Hematopoietic multipotent progenitor cell treated with erythropoietin and hydrocortisone succinate and interleukin-3 and kit ligand, for 17 days (in vitro differentiated cells): ENCODE measurements at regions not wholly inside any gene's neighbourhood (a gene's known extent, or its start where the extent isn't known, plus 50 kb on each side); places are given as distances from the start of the nearest gene placed in this dataset.

Experiments
- DNase-seq: peaks from one replicate; pipeline ENCODE4 v3.0.0-alpha.2; 2015; ENCODE audit warnings: low spot score

DNA sequence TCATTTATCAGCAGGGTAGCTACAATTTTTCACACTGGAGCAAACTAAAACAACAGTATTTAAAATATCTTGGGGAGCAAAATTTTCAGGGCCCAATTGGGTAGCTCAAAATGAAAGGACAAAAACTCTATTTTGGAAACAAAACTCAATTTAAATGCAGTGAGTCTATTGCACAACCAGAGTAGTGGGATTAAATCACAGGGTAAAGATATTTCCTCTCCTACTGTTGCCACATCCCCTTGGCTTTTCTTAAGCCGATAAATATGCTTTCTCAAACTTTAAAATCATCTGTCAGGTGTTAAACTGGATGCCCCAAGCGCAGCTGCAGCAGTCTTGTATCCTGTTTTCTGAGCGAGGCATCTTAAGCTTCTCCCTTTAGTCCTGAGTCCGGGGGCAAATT lies 1474.3 kb upstream of the CDH9 start:
- DNase-seq = no peak

DNA sequence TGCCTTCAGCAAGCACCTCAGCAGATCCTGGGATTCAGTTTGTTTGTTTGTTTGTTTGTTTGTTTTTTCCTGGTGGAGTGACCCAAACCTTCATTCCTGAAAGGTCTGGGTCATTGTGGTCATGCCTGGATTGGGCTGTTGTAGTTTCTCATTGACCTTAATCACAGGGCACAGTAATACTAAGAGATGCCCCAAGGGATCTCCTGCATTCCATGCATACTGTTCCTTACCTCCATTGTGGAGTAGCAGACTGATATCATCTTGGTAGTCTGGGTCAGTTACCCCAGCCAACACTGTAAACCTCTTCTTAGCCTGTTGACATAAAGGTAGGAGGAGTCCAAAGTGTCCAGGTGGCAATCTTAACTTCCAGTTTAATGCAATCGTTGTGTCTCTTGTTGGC lies 1466.7 kb upstream of the CDH9 start:
- DNase-seq = no peak

DNA sequence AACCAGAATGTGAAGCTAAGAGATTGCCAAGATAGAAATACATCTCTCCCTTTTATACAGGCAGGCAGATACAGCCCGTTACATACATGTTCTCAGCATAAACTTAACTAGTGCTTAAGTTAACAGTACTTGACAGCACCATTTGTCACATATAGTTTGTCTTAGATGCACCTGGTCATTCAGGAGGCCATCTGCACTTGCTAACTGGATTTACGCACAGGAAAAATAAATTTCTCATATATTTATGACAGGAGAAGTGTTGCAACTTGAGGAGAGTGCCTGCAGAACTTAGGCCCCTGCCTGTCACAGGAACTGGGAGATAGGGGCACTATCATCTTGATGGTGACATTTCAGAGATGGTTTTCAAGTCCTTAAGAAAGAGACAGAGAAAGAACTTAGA lies 1462.1 kb upstream of the CDH9 start:
- DNase-seq = no peak

DNA sequence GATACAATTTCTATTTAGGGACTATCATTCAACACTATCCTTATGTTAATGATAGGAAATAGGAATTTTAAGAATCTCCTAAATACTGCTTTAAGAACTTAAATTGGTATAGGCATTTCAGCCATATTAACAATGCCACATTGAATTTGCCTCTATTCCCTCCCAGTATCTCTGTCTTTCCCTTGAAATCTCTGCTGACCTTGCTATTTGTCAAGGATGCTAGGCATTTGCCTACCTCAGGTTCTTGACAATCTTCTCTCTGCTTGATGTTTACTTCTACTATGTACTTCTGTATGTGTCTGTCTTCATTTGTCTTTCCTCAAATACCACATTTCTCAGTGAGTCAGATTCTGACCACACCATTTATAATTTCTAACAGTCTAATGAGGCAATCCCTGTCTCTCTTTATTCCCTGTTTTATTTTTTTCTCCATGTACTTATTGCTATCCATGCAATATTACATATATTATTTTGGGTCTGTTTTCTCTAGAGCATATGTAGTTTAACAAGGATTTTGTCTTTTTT lies 1461.4 kb upstream of the CDH9 start:
- no peak for DNase-seq

DNA sequence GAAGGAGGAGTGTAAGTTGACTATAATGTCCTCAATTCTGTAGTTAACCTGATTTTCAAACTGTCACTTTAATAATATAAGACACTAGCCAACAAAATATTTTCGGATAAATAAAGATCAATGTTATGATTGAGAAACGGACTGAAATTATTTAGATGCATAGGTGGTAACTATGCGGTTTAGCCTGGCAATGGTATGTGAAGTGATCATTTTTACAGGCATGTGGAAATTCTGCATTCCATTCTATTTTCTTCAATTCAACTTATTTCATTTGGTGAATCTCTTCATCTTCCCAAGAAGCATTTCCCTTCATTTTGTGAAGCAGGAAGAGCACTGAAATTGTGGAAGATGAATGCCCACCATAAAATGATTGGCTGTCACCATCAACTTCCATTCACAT lies 1457.5 kb upstream of the CDH9 start:
- no peak for DNase-seq

DNA sequence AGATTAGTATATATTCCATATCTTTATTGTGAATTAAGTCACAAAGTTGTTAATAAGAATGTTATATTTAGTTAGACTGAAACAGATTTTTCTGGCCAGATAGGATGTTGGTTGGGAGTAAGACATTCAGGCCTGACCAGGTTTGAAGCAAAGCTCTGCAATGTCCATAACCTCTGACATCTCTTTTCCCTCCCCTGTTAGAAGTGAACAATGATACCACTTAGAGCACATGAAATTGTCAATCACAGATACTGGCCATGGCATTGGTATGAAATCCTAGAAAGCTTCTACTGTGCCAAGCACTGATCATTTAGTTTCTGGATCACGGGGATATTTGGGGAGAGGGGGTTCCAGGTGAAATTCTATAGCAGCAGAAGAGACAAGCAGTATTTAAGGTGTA lies 1455.1 kb upstream of the CDH9 start:
- no peak for DNase-seq

DNA sequence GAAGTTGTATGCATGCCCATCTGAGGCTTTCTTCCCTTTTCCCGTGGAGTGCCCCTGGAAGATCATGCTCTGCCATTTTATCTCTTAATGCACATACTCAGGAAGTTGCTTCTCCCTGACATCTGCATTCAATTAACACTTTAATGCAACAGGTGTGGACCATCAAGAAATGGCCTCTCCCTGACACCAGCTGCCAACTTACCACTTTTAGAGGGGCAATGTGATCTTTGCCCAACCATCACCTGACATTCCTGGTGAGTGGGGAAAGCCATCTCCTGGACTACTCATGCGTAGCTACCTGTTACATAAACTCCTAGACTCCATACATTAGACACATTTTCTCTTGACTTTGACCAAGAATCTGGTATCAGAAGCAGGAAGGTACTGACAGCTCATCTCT lies 1450.4 kb upstream of the CDH9 start:
- no peak for DNase-seq

DNA sequence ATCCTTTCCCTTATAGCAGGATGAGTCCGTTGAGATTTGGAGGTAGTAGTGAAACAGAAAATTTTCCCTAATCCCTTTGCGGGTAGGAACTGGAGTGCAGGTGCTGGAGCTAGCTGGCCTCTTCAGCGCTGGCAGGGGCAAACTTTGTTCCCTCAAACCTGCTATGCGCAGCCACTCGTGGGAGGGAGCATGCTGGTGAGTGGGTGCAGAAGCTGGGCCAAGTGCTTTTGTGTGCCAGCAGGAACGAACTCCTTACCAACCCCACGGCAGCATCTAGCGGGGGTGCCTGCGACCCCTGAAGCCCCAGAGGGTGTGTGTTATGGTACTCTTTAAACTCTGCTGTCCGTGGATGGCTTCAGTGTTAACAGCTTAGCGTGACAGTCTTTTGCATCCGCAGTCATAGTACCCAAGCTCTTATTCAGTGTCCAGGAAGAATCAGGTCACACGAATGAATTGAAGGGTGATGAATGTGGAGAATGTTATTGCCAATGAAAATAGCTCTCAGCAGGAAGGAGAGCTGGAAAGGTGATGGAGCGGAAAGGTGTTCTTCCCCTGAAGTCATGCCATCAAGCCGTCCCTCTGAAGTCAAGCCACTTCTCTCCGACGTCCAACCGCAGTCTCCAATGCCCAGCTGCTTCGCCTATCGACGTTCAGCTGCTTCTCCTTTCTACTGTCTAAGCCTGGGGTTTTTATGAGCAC lies 1445.1 kb upstream of the CDH9 start:
- no peak for DNase-seq

DNA sequence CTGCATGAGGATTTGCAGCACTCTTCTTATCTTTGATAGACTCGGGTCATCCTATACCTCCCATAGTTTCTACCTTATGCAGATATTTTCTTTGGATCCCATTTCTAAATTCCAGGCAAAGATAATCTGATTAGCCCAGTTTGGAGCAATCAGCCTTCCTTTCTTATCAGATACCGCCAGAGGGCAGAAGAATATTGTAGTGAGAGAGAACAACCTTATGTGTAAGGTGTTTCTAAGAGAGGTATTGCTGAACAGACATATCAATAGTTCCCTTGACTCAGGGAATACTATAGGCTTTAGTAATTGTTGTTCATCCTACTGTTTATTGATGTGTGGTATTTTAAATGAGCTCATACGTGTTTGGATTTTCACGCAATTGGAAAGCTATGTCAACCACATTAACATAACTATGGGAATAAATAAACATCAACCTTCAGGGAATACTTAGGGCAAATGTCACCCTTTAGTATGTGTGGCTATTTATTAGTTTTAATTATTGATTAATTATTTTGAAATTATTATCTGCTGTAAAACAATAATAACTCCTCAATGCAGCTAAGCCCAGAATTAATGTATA lies 1435.2 kb upstream of the CDH9 start:
- DNase-seq = no peak

DNA sequence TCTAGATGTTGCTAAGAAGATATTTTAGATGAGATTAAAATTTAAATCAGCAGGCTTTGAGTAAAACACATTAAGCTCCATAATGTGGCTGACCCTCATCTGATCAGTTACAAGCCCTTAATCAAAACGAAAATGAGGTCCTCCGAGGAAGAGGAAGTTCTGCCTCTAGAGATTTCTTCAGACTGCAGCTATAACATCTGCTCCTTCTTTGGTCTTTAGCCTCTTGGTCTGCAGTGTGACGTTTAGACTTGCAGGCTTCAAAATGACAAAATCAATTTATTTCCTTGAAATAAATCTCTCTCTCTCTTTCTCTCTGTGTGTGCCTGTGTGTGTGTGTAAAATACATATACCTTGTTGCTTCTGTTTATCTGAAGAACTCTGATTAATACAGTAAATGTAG lies 1429.8 kb upstream of the CDH9 start:
- no peak for DNase-seq

DNA sequence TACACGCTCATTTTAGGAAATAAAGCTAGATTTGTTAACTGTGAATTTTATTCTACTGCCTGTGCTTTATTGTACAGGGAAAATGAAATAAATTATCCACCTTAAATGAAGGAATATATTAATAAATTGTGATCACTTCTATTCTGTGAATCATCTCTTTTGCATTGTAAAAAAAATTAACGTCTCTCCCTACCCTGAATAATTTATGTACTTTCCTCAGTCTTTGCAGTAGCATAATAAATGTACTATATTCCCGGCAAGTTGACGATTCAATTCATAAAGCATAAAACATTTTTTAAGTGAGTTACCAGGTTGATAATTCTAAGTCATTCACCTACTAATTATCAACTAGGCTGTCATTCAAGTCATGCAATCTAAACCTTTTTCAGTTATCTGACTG lies 1425.3 kb upstream of the CDH9 start:
- DNase-seq = no peak

DNA sequence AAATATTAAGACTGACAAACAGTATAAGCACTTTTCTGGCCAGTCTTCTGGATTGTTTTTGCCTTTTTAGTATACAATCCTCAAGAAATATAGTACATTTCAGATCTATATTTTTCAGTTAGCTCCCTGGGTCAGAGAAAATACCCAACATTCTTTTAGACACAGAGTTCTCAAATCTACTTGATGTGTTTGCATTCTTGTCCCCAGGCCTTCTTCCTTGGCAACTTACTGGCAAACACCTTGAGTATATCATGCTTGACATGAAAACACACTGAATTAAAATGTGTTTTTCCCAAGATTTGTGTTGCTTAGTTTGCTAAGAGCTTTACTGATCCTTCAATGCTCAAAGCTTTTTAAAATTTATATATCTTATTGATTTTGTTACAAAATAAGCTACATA lies 1413.1 kb upstream of the CDH9 start:
- no peak for DNase-seq

DNA sequence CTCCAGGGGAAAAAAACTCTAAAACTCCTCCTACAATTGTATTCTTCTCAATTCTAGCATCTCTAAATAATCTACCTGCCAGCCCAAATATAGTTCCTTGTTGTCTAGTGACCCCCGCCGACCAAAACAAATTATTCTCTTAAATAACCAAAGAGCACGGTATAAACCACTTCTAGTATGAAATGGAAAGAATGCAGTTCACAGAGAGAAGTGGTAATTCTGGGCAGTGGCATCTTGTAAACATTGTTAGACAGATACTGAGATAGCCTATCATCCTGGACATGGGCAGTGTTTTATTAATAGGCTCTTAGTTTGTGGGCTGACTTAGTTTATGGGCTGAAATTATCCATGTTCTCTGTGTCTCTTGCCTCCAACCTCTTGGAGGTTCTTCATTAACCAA lies 1412.6 kb upstream of the CDH9 start:
- DNase-seq = no peak

DNA sequence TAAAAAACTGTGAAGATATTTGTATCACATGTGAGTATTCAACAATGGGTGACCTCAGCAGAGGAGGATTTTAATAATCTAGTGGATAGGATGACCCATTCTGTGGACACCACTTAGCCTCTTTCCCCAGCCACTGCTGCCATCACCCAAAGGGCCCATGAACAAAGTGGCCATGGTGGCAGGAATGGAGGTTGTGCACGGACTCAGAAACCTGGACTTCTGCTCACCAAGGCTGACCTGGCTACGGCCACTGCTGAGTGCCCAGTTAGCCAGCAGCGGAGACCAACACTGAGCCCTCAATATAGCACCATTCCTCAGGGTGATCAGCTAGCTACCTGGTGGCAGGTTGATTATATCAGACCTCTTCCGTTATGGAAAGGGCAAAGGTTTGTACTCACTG lies 1410.4 kb upstream of the CDH9 start:
- no peak for DNase-seq

DNA sequence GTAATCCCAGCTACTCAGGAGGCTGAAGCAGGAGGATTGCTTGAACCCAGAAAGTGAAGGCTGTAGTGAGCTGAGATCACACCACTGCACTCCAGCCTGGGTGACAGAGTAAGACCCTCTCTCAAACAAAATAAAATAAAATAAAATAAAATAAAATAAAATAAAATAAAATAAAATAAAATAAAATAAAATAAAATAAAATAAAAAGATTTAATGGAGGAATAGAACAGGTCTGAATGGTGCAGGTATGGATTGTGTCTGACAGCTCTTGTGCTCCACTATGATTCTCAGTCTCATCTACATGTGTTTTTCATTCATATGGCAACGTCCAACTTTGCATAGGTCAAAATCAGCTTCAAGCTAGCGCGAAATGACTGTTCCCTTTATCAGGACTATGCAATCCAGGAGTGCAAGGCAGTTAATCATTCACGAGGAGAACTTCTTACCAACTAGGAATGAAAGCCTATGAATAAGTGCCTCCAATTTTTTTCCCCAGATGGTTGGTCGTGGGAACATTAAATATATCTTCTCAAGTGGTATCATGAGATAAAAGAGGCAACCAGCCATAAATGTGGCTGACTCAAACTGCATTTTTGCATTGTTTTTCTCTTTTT lies 1392.3 kb upstream of the CDH9 start:
- DNase-seq = no peak

DNA sequence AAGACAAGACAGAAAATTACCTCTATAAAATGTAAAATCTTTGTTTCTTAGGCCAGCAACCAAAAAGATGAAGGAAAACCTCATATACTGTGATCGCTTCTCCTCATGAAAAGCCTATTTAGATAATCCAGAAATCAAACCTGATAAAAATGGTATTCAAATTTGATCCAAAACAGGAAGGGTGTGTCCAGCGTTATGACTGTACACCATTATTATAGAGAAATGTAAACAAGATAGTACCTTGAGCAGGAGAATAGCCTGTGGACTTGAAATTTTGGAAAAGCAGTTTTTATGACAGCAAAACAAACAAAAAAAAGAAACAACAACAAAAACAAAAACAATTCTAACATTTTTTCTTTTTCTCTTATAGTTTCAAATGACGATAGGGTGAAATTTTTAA lies 1382.8 kb upstream of the CDH9 start:
- no peak for DNase-seq

DNA sequence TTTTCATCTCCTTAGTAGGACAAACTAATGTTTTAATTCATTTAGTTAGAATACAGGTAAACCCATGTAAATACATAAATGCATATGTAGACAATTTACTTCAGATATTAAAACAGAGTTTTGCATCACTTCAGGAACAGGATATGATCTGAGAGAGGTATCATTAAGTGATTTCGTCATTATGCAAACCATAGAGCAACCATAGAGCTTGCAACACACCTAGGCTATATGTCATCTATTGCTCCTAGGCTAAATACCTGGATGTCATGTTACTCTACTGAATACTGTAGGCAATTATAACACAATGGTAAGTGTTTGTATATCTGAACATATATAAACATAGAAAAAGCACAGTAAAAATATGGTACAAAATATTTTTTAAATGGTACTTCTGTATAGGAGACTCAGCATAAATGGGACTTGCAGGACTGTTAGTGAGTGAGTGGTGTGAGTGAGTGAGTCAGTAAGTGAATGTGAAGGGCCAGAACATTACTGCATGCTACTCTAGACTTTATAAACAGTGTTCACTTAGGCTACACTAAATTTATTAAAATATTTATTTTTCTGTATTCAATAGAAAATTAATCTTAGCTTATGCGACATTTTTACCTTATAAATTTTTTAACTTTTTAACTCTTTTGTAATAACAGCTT lies 1377.5 kb upstream of the CDH9 start:
- no peak for DNase-seq

DNA sequence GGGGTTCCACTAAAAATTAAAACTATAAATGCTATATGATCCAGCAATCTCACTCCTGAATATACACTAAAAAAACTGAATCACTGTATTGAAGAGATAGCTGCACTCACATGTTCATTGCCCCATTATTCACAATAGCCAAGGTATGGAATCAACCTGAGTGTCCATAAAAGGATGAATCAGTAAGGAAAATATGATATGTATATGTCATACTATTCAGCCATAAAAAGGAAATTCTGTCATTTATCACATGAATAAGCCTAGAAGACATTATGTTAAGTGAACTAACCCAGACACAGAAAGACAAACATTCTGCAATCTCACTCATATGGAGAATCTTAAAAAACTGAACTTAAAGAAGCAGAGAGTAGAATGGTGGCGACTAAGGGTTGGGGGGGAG lies 1376.2 kb upstream of the CDH9 start:
- DNase-seq = no peak

DNA sequence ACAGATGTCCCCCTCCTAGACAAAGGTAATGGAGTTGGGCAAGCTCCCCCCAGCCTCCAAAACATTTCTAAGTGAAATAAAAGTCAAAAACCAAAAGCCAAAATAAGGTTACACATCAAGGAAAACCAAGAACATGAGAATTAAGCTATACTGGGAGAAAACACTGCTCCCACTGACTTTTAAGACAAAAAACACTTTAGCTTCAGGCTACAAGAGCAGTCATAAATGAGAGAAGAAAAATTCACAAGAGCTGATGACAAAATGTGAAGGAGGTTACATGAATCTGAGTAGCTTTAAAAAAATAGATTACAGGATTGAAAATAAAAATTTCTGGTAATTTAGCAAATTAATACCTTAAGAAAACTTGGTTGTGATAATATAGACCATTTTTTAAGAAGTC lies 1370.3 kb upstream of the CDH9 start:
- no peak for DNase-seq

DNA sequence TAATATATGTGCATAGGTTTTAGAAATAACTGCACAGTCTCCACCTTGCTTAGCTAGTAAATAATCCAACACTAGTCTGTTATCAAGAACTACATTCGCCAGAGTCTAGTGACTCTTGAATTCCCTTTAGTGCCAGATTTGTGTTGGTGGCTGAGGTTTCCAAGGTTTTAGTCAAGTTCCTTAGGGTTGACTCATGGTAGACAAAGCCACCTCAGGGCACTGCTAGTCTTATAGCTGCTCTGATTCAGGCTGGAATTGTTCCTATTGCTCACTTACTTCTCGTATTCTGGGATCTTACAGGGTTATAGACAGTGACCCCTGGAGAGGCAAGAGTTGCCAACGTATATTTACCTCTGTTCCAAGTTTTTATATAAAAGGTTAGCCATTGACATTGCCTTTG lies 1369.8 kb upstream of the CDH9 start:
- DNase-seq = no peak

DNA sequence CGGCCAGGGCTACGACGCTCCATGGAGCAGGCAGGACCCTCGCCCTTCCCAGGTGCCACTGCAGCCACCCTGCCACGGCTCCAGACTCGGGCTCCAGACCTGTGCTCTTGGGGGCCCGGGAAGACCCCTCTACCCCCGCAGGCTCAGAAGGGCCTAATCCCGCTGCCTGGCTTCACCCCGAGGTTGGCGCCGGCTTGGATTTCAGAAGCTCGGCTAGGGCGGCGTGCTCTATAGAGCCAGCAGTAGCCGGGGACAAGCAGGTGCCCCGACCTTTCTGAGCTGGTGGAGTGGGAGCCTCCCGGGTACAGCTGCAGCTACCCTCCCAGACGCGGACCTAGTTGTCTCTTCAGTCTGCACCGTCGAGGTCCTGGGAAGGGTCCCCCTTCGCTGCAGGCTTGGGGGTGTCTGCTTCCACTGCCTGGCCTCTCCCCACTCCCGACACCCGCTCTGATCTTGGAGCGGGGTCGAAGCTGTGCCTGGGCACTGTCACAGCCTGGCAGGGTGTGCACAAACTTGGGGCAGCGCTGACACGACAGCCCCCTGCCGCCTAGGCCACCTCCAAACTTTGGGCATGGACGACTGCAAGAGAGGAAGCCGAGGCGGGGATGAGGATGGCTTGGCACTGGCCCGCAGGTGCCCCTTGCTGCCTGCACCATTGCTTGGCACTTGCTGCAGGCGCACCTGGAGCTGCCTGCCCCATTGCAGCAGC lies 1366.1 kb upstream of the CDH9 start:
- no peak for DNase-seq

DNA sequence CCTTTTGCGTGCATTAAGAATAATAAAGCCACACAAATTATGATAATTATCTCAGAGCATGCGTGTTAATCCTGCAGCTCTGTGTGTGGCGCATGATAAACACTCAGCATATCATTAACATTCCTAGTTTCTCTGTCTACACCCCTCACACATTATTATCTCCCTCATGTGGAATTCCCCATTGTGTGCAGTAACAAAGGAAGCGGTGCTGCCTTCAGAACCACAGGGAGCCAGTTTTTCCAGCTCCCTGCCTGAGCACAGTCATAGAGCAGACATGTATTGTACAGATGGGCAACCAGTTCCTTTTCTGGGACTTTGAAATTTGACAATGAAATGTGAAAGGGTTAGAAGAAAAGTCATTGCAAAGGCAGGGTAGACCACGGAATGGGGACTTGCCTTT lies 1365.5 kb upstream of the CDH9 start:
- DNase-seq = no peak
